SK-N-DZ (cell line): ENCODE measurements at regions not wholly inside any gene's neighbourhood (a gene's known extent, or its start where the extent isn't known, plus 50 kb on each side); places are given as distances from the start of the nearest gene placed in this dataset.
A peak's percentile ranks its signal among the peaks of the same experiment; 100 is the strongest.
"Not testable (repeated sequence)": the region's sequence is repeated elsewhere in the genome, so short reads cannot be mapped to it uniquely, and the experiment has no call there.

Experiments
- DNase-seq: peaks from one replicate; pipeline ENCODE4 v3.0.0-alpha.2; 2015; ENCODE audit warnings: low spot score

GRCh38 chr9:78383130-78383529 is 86.2 kb downstream of the PSAT1 start:
- no peak for DNase-seq

GRCh38 chr9:78386348-78386747 is 89.4 kb downstream of the PSAT1 start:
- DNase-seq = no peak

- DNase-seq = no peak
Measured at GRCh38 chr9:78386773-78387172, 89.8 kb downstream of the PSAT1 start.

GRCh38 chr9:78393340-78393739 is 96.4 kb downstream of the PSAT1 start:
- DNase-seq = no peak

- DNase-seq = no peak
Measured at GRCh38 chr9:78393932-78394331, 97.0 kb downstream of the PSAT1 start.

GRCh38 chr9:78396087-78396486 is 99.2 kb downstream of the PSAT1 start:
- no peak for DNase-seq

- peak; percentile 38 for DNase-seq
Measured at GRCh38 chr9:78397045-78397444, 100.1 kb downstream of the PSAT1 start.

- DNase-seq = peak; percentile 84
Measured at GRCh38 chr9:78397454-78397853, 100.5 kb downstream of the PSAT1 start.

GRCh38 chr9:78399153-78399552 is 102.2 kb downstream of the PSAT1 start:
- no peak for DNase-seq

- DNase-seq = no peak
Measured at GRCh38 chr9:78400496-78400895, 103.6 kb downstream of the PSAT1 start.

- no peak for DNase-seq
Measured at GRCh38 chr9:78405461-78405860, 108.5 kb downstream of the PSAT1 start.

GRCh38 chr9:78406146-78406545 is 109.2 kb downstream of the PSAT1 start:
- DNase-seq = no peak

- no peak for DNase-seq
Measured at GRCh38 chr9:78406933-78407332, 110.0 kb downstream of the PSAT1 start.

GRCh38 chr9:78407636-78408312 is 110.8 kb downstream of the PSAT1 start:
- peak; percentile 76 for DNase-seq

GRCh38 chr9:78408388-78408787 is 111.5 kb downstream of the PSAT1 start:
- DNase-seq = peak; percentile 96

GRCh38 chr9:78409928-78410510 is 113.1 kb downstream of the PSAT1 start:
- DNase-seq = not testable (repeated sequence)

- no peak for DNase-seq
Measured at GRCh38 chr9:78422309-78422708, 125.4 kb downstream of the PSAT1 start.

- DNase-seq = peak; percentile 95
Measured at GRCh38 chr9:78424299-78424698, 127.4 kb downstream of the PSAT1 start.

- no peak for DNase-seq
Measured at GRCh38 chr9:78428640-78429039, 131.7 kb downstream of the PSAT1 start.

GRCh38 chr9:78430387-78430786 is 133.5 kb downstream of the PSAT1 start:
- peak; percentile 99 for DNase-seq

GRCh38 chr9:78431039-78431438 is 134.1 kb downstream of the PSAT1 start:
- not testable (repeated sequence) for DNase-seq

GRCh38 chr9:78436873-78437272 is 139.9 kb downstream of the PSAT1 start:
- DNase-seq = peak; percentile 28

GRCh38 chr9:78437296-78437695 is 140.4 kb downstream of the PSAT1 start:
- DNase-seq = no peak

GRCh38 chr9:78437806-78438205 is 140.9 kb downstream of the PSAT1 start:
- no peak for DNase-seq
